G401 (cell line): ENCODE measurements at regions not wholly inside any gene's neighbourhood (a gene's known extent, or its start where the extent isn't known, plus 50 kb on each side); places are given as distances from the start of the nearest gene placed in this dataset.
A peak's percentile ranks its signal among the peaks of the same experiment; 100 is the strongest.

Source experiments
- DNase-seq: peaks from one replicate; pipeline ENCODE4 v3.0.0-alpha.2; 2015; ENCODE audit warnings: low spot score
- in situ Hi-C: cut with HindIII; loops from 2 replicates; pipeline ENCODE4 v1.10.0; 2016; ENCODE audit warnings: low sequenced_read_pairs, mixed read lengths

DNA sequence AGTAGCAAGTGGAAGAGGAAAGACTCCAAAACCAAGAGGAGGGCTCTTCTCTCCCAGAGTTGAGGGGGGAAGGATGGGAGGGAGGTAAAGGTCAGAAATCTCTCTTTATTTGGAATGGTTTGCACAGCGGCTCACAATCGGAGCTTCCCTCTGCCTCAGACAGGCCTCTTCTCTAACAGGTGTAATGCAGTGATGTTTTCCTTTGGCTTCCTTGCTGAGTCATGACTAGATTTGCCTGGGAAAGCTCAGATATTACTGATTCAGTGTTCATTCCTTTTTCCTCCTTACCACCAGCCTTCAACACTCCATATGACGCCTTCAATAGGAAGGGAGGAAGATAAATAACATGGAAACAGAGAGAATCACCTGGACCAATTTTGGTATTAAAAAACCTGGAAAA lies 136.6 kb downstream of the RNF152 start:
- DNase-seq = peak; percentile 25
- in situ Hi-C loops = loop anchor here (5.0 kb wide), 1 partner anchor 41 kb away; no protein-coding TSS in a partner anchor

DNA sequence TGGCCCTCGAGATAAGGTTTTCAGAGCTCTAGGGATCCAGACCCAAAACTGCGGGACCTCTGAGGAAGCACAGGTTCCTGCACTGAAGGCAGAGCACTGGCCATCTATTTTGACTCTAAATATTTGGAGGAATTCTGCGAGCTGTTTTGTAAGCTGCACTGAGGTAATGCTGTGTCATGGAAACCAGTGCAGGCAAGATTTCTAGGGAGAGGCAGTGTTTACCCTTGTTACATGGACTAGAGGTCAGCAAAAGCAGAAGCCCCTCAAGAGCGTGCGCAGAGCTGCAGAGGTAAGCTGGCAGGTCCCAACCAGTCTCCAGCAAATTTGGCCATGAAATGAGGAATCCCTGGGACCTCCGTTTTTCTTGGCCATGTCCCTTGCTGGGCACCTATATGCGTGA lies 137.3 kb downstream of the RNF152 start:
- in situ Hi-C loops = loop anchor here (5.0 kb wide), 1 partner anchor 42 kb away; no protein-coding TSS in a partner anchor
- no peak for DNase-seq

DNA sequence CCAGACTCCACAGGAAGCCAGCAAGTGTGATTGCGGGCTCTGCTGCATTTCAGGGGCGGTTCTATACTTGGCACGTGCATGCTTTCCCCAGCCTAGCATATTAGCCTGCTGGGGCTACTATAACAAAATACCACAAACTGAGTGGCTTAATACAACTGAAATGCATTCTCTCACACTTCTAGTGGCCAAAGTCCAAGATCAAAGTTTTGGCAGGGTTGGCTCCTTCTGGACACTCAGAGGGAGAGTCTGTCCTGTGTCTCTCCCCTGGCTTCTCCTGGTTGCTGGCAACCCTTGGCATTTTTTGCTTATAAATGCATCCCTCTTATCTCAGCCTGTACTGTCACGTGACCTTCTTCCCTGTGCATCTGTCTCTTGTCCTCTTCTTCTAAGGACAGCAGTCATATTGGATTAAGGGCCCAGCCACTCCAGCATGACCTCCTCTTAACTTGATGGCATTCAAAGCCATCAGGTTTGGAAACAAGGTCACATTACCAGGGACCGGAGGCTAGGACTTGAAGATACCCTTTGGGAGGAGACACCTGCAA lies 138.7 kb downstream of the RNF152 start:
- DNase-seq = peak; percentile 32
- in situ Hi-C loops = no loop called here

DNA sequence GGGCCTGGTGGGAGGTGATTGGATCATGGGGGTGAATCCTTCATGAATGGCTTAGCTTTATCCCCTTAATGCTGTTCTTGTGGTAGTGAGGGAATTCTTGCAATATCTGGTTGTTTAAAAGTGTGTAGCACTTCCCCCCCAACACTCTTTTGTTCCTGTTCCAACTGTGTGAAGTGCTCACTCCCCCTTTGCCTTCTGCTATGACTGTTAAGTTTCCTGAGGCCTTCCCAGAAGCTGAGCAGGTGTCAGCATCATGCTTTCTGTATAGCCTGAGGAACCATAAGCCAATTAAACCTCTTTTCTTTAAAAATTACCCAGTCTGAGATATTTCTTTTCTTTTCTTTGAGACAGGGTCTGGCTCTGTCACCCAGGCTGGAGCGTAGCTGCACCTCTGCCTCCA lies 139.4 kb downstream of the RNF152 start:
- in situ Hi-C loops = no loop called here
- DNase-seq = no peak

DNA sequence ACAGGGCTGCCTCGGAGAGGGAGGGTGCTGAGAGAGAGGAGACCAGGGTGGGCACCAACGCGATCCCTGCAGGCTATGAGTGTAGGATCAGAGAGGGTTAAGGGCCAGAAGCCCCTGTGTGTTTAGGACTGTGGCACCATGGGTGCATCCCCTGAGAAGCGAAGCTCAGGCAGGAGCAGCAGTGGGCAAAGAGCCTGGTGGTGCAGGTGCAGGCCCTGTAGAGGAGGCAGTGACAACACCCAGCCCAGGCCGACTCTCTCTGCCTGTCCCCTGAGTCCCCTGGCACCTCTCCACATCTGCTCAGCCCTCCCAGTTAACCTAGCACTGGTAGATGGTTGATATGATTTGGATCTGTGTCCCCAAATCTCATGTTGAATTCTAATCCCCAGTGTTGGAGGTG lies 139.8 kb downstream of the RNF152 start:
- no peak for DNase-seq

DNA sequence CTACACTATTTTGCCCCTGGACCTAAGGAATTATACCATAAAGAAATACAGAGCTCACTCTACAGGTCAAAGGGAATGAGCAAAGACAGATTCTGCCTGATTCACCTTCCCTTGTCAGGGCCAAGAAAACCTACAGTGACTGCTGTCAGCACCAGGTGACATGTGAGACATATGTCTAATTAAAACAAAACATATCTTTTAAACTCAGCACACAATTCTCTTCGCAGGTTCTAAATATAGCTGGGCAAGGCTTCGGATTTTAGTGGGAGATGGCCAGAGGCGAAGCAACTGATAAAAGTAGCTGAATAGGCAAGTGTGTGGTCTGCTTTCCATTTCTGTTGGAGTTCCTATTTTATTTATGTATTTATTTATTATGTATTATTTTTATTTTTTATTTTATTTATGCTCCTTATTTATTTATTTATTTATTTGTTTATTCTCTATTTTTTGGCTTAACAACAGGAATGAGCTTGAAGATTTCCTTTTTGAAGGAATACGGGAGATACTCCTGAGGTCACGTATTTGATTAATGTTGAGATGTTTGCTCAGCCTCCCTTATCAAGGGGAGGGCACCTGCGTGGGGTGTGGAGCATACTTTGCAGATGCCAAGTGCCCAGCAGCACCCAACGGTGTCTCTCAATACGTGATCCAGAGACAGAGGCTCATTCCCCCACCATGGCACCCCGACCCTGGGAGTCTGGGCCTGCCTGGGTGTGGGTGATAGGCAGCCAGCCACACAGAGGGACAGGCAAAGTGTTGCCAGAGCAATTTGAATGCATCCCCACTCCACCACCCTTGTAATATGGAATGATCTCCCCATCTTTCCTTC lies 141.8 kb downstream of the RNF152 start:
- in situ Hi-C loops = no loop called here
- no peak for DNase-seq

More for the DNA sequence above, 139.8 kb downstream of the RNF152 start:
- in situ Hi-C loops = no loop called here

DNA sequence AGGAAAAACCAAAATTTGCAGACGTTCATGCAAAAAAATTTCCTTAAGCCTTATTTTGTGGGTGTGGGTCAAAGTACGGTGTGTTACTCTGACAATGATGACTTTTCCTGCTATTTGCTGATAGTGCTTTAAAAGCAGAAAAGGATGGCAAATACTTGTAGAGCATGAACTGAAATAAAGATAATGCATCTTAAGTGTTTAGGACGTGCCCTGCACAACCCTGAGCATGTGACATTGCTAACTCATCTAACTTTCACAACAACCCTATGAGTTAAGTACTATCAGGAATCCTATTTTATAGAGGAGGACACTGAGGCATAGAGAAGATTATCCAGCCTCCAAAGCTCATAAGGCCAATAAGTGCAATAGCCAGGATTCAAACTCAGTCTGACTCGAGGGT lies 143.3 kb downstream of the RNF152 start:
- DNase-seq = no peak
- in situ Hi-C loops = no loop called here

DNA sequence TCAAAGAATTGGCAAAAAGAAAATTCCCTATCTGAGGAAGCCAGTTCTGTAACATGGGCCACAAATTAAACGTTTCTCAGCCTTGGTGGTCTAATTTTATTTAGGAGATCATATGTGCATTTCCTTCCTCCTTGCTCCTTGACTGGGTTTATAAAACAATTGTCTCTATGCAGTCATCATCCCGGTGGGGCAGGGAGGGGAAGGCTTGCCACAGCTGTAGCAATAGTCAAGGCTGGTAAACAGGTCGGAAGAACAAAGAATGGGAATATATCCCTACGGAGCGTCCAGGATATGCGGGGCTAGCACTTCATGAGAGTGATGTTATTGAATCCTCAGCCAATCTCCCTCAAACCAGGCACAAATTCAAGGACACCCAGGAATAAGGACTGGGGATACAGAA lies 143.8 kb downstream of the RNF152 start:
- in situ Hi-C loops = no loop called here
- peak; percentile 38 for DNase-seq

DNA sequence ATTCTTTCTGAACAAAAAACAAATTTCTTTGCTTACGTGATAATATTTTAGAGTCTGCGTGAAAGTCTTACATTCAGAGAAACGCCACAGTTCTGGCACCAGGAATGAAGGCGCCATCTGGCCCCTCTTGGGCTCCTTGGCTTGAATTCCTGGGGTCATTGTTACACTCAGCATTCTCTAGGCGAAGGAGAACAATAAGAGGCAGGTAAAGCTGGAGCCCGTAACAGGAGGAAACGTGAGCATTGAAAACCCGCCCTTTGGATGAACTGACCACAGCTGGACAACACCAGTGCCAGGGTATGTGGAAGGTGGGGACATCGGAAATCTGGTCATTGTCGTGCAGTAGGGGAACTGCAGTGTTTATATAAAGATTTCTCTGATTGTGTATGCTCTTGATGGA lies 144.8 kb downstream of the RNF152 start:
- in situ Hi-C loops = no loop called here
- DNase-seq = peak; percentile 90

DNA sequence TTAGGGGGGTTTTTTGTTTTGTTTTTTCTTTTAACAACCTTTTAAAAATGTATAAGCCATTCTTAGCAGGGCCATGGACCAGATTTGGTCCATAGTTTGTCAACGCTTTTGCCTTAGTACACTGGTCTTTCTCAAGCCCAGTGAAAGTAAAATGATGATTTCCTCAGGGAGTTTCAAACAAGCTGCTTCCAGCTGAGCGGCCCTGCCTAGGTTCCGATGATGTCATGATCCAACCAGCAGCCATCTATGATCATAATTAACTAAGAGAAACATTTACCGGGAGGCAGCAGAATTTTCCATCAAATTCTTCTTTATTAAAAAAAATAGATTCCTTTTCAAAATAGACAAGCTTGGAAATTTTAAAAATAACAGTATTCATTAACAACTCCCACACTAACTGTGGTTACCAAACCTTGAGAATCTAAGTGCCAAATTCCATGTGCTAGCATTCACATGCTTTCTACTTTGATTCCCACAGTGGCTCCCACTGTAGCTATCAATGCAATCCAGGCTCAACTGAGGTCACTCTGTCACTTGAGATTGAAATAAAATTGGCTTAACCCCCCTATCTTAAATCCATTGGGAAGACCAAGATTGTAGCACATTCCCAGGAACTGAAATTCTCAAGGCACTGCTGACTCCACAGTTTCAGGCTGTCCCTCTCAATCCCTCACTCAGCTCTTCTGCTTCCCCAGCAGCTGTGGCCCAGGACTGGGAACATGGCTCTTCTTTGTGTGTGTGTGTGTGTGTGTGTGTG lies 148.9 kb downstream of the RNF152 start:
- in situ Hi-C loops = no loop called here
- DNase-seq = no peak

DNA sequence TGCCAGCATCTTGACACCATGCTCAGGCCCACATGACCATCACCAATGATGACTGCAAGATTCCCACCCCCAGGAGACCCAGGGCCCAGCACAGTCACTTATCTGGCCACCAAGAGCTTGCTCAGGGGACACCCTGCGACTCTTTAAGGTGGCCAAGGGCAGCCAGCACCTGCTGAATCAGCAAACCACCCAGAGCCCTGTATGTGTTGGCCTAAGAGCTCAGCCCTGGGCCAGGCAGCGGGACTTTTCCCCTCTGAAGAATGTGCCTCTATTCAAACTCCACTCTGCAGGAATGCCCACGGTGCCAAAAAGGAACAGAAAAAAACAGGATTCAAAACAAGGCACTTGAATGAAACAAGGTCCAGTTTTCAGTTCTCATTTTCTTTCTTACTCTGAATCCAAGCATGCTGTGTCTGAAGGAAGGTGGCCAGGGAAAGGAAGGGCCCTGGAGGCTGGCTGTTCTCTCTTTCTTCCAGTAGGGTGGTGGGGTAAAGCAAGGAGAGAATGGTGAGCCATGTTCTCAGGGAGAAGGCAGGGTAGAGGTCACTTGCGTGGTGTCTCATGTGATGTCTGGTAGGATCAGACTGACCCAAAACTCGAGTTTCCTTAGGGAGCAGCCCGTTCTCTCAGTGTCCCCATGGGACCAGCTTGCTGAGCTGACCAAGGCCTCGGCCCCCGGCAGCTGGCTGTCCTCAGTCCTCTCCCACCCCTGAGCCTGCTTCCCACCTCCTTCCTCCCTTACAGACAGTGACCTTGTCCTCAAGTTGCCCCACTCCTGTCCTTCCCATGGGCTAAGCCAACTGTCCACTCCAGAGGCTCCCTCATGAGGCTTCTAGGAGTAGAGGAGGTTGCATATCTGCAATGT lies 150.0 kb downstream of the RNF152 start:
- no peak for DNase-seq

DNA sequence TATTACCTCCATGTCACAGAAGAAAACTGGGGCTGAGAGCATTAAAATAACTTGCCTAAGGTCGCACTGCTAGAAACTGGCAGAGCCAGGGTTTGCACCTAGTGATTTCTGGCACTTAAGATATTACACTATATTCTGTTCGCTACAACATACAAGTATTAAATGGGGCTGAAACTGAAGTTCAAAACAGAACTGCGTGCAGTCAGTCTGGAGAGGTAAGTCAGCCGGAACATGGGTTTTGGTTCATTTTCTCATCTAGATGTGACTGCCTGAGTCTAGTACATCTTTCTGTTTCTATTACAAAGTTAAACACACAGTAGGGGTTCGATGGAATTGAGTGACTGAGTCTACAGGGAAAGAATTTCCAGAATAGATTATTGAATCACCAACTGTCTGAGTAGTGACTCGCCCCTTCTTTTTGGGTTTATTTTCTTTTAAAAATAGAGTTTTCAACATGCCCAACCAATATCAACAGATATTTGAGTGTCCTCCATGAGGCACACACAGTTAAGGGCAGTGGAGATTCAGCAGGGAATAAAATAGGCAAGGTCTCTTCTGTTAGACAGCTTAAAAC lies 150.8 kb downstream of the RNF152 start:
- in situ Hi-C loops = no loop called here
- no peak for DNase-seq

More for the DNA sequence above, 150.0 kb downstream of the RNF152 start:
- in situ Hi-C loops = no loop called here

DNA sequence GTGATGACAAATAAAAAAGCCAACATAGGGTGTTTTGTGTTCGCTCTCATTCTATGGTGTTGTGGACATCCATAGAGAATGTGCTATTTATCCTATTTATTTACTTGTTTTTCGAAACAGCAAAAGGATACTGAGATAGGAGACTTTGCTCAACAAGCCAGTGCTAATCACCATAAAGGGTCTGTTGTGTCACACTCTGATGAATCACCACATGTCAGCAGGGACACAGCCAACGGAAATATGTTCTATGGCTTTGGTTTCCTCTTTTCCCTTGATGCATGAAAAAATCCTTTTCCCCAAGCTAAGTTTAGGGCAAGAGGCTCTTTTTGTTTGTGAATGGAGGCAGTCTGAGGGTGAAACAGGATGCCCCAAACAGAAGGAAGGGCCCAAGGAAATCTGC lies 154.3 kb downstream of the RNF152 start:
- in situ Hi-C loops = no loop called here
- peak; percentile 33 for DNase-seq

DNA sequence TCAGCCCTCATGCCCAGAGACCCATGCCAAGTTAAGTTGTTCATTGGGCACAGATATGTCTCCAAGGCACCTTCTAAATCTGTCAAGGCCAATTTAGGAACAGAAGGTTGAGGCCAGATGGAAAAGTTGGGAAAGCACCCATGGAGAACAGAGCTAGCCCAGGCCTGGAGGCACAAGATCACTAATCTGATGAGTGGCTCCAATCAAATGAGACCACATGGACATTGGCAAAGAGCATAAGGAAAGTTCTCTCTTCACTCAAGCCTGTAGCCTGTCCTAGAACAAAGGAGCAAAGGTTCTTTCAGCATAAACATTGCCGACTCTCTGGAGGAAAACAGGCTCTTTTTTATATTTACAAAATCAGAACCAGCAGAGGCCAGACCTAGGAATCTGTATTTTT lies 154.8 kb downstream of the RNF152 start:
- DNase-seq = peak; percentile 75
- in situ Hi-C loops = no loop called here

DNA sequence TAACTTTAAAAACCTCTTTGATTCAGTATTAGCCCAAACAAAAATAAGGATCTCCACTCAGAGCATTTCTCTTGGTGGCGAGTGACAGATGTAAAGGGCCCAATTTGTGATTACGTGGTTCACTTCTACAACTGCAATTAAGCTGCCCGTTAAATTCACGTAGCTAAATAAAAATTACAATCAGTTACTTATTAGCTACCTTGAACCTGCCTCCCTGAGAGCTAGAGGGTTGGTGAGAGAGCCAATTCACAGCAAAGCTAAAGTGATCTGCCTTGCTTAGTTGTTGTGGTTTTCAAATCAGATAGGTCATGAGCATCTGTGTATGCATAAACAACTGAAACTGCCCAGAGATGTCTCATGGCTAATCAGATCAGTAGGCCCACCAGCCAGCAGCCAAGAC lies 156.7 kb downstream of the RNF152 start:
- no peak for DNase-seq
- in situ Hi-C loops = no loop called here

DNA sequence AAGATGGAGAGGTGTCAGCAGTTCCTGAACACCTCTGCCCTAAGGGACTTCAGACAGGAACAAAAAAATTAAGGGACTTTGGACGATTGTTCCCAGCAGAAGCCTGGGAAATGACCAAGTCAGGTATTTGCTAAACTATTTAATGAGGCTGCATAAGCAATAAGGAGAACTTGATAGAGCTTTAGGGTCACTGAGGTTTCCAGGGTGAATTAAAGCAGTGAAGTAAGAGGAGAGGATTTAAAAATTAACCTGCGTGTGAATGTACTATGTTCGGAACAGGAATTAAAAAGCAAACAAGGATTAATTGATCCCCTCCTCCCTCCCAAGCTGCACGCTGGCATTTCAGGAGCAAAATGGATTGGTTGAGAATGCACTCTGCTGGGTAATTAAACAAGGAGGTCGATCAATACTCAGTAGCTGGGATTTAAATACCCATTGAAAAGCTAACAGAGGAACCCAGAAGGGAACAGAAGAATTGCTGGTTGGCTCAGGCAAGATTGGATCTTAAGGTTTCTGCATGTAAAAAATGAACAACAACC lies 157.2 kb downstream of the RNF152 start:
- no peak for DNase-seq
- in situ Hi-C loops = no loop called here

DNA sequence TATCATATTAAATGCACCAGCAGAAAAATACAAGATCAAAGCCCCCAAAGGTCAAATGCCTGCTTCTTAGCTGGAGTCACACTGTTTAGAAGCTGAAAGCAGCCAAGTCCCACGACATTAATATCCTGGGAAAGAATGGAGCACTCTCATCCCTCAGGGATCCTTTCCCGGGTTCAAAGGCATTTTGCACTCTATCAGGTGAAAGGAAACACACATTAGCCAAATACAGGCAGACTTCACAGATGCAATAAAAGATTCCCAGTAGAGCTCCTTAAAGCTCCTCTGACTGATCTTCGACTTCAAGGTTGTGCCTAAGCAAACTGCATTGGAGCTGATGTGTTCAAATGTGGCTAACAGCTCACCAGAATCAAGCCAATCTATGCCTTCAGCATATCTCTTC lies 158.4 kb downstream of the RNF152 start:
- in situ Hi-C loops = no loop called here
- no peak for DNase-seq

DNA sequence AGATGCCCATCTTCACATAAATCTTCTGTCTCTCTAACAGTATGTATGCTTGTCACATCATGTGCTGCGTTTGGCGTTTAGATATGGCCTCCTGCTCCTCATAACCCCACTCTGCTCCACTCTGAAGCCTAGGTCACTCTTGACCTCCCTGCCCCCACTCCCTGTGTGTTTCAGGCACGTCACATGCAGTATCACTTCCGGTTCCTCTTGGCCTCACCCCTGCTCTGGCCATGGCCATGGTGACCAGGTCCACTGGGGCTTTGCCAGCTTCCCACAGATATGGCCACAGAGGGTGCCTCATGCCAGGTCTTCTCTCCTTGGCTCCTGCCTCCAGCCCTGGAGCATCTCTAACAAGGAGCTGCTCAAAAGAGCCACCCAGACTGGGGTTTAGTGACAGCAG lies 160.0 kb downstream of the RNF152 start:
- DNase-seq = no peak
- in situ Hi-C loops = no loop called here
